Neural cell (in vitro differentiated cells): ENCODE measurements at regions not wholly inside any gene's neighbourhood (a gene's known extent, or its start where the extent isn't known, plus 50 kb on each side); places are given as distances from the start of the nearest gene placed in this dataset.

Source experiments
- CTCF ChIP-seq: fragments of 450-650 bp; IDR thresholded peaks from 2 replicates; pipeline ENCODE4 v1.5.1; 2014; ENCODE audit warnings: antibody characterized with exemption, mild to moderate bottlenecking, moderate library complexity; ENCODE audit not compliant: poor library complexity, severe bottlenecking
- EP300 ChIP-seq: fragments of 450-650 bp; conservative IDR thresholded peaks from 2 replicates; pipeline ENCODE4 v1.6.1; 2014; ENCODE audit warnings: antibody characterized with exemption, mild to moderate bottlenecking, moderate library complexity; ENCODE audit not compliant: poor library complexity, severe bottlenecking
- EZH2 ChIP-seq: fragments of 200-600, 300-800 bp; shearing (Covaris generic), sonication (generic); IDR thresholded peaks from 2 replicates; pipeline ENCODE4 v1.6.1; 2014; ENCODE audit warnings: antibody characterized with exemption, low read length, borderline replicate concordance, mild to moderate bottlenecking; ENCODE audit not compliant: insufficient read depth, poor library complexity, severe bottlenecking
- MXI1 ChIP-seq: fragments of 450-650 bp; conservative IDR thresholded peaks from 2 replicates; pipeline ENCODE4 v1.6.1; 2014; ENCODE audit warnings: antibody characterized with exemption, mild to moderate bottlenecking; ENCODE audit not compliant: poor library complexity, severe bottlenecking
- POLR2AphosphoS5 ChIP-seq: IDR thresholded peaks from 2 replicates; pipeline ENCODE4 v1.6.1; 2012
- RAD21 ChIP-seq: fragments of 450-650 bp; conservative IDR thresholded peaks from 2 replicates; pipeline ENCODE4 v1.6.1; 2014; ENCODE audit warnings: antibody characterized with exemption, mild to moderate bottlenecking, moderate library complexity
- REST ChIP-seq: IDR thresholded peaks from 2 replicates; pipeline ENCODE4 v1.6.1; 2012; ENCODE audit warnings: borderline replicate concordance
- SMC3 ChIP-seq: fragments of 450-650 bp; conservative IDR thresholded peaks from 2 replicates; pipeline ENCODE4 v1.6.1; 2014; ENCODE audit warnings: antibody characterized with exemption, mild to moderate bottlenecking, moderate library complexity; ENCODE audit not compliant: poor library complexity
- TAF1 ChIP-seq: IDR thresholded peaks from 2 replicates; pipeline ENCODE4 v1.6.1; 2012; ENCODE audit warnings: low read depth

- TF ChIP-seq RAD21, result no peak
- TF ChIP-seq CTCF, result no peak
- TF ChIP-seq POLR2AphosphoS5, result no peak
- TF ChIP-seq SMC3, result no peak
- TF ChIP-seq MXI1, result no peak
- no peak for TF ChIP-seq TAF1
- no peak for TF ChIP-seq EZH2
- TF ChIP-seq EP300, result no peak
- no peak for TF ChIP-seq REST
Observed at GRCh38 chr11:79575701-79576100, 134.9 kb upstream of the TENM4 start.
